Retinal pigment epithelial cell (primary cell): ENCODE measurements at regions not wholly inside any gene's neighbourhood (a gene's known extent, or its start where the extent isn't known, plus 50 kb on each side); places are given as distances from the start of the nearest gene placed in this dataset.

Experiments
- DNase-seq: peaks from one replicate; pipeline ENCODE4 v3.0.0-alpha.2; 2010; ENCODE audit warnings: low read depth
- H3K4me3 ChIP-seq: 2 replicates; pipeline ENCODE4 v1.5.1; 2011; ENCODE audit warnings: mild to moderate bottlenecking, low read length, control low read depth, moderate library complexity
- TF ChIP-seq, protein P1 (sequence below): conservative IDR thresholded peaks from 2 replicates; pipeline ENCODE4 v1.5.1; 2011; ENCODE audit warnings: low read depth, low read length, control low read depth, inconsistent platforms

DNA sequence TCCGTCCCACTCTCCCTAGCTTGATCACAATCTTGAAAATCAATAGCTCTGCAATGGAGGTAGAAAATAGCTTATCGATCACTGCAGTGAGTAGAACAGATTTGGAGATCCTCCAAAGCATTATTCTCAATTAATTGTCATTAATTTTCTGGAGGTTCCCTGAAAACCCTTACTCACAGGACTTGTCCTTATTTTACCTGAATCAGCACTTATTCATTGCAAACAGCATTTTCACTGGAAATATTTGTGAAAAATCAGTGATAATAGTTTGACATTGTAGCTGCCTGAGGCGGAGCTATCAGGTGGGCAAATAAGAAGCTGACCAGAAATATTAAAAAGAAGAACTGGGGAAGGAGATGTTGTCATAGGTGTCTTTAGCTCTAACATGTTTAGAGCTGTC, 294.6 kb upstream of the ZSWIM2 start:
- TF ChIP-seq, protein P1, sequence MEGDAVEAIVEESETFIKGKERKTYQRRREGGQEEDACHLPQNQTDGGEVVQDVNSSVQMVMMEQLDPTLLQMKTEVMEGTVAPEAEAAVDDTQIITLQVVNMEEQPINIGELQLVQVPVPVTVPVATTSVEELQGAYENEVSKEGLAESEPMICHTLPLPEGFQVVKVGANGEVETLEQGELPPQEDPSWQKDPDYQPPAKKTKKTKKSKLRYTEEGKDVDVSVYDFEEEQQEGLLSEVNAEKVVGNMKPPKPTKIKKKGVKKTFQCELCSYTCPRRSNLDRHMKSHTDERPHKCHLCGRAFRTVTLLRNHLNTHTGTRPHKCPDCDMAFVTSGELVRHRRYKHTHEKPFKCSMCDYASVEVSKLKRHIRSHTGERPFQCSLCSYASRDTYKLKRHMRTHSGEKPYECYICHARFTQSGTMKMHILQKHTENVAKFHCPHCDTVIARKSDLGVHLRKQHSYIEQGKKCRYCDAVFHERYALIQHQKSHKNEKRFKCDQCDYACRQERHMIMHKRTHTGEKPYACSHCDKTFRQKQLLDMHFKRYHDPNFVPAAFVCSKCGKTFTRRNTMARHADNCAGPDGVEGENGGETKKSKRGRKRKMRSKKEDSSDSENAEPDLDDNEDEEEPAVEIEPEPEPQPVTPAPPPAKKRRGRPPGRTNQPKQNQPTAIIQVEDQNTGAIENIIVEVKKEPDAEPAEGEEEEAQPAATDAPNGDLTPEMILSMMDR, result no peak
- H3K4me3 ChIP-seq, result no peak overlapping the region
- no peak for DNase-seq

DNA sequence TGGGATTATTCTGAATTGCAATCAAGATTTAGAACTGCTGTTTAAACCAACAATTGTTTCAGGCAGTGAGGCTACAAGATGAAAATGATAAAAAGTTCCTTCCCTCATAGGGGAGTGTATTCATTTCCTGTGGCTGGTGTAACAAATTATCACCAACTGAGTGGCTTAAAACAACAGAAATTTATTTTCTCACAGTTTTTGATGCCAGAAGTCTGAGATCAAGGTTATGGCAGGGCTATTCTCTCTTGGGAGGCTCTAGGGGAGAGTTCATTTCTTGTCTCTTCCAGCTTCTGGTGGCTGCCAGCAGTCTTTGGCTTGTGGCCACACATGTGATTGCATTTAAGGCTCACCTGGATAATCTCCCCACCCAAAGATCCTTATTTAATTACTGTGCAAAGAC, 290.5 kb upstream of the ZSWIM2 start:
- DNase-seq, result no peak

DNA sequence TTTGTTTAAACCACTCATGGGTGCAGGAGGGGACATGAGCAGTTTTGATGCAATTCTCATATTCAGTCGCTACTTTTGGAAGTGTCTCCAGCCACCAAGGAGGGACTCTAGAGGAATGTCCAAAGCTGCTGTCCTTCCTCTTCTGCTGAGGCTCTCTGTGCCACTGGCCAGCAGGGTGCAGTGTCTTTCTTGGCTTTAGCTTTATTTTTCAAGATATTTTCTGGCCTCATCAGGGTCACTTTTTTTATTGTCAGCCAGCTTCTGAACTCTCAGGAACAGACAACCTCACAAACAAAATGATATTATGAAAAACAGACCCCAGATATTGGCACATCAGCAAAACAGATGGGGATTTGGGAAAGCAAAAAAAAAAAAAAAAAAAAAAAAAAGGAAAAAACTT, 289.3 kb upstream of the ZSWIM2 start:
- TF ChIP-seq, protein P1, result peak; percentile 88
- no peak overlapping the region for H3K4me3 ChIP-seq
- no peak for DNase-seq

More for the DNA sequence above, 290.5 kb upstream of the ZSWIM2 start:
- H3K4me3 ChIP-seq, result no peak overlapping the region
- TF ChIP-seq, protein P1, result no peak

DNA sequence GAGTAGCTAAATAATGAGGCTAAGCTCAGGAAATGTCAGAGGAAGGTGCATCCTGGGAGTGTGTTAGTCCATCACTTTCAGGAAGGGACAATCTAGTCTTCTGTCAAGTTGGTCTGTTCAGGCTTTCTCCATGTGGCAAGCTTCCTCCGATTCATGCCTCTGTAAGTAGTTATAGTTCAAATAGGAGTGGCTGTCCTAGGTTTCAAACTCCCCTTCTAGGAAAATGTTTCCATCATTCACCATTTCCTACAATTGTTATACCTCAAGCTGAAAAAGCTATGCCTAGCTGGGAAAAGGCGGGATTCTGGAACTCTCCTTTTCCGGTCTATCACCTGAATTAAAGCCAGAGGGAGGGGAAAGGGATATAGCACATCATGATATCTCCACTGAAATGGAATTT, 287.7 kb upstream of the ZSWIM2 start:
- no peak for DNase-seq
- TF ChIP-seq, protein P1, result no peak
- no peak overlapping the region for H3K4me3 ChIP-seq

DNA sequence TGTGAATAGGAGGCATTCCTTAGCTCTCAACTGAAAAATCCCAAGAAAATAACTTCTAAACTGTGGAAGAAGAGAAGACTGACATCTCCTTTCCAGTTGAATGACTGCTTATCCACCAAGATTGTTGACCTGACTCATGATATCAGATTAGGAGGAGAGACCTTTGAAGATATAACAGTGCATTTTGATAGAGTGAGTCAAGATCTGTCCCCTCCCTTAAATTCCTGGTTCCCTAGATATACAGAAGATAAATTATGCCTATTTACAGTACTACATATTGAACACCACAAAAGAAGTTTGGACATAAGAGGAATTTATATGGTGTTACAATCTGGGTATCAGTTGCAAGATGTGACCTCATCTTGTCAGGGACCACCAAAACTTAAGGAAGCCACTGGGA, 285.3 kb upstream of the ZSWIM2 start:
- DNase-seq, result no peak
- TF ChIP-seq, protein P1, result no peak

DNA sequence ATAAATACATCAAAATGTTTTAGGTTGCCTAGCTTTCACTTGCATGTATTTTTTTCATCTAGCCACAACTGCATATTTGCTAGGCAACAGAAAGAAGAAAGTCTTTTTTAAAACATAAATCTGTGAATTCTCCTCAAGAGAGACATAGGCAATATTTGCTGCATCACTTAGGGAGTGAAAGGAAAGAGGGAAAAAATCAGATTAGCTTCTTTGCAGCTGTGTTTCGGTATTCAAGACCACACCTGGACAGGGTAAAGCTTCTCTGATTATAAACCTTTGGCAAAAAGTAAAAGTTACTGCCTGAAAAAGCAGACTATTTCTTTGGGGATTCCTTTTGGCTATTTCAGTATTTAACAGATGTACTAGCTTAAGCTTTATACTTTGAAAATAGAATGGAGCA, 280.9 kb upstream of the ZSWIM2 start:
- TF ChIP-seq, protein P1, result no peak

More for the DNA sequence above, 285.3 kb upstream of the ZSWIM2 start:
- no peak overlapping the region for H3K4me3 ChIP-seq

DNA sequence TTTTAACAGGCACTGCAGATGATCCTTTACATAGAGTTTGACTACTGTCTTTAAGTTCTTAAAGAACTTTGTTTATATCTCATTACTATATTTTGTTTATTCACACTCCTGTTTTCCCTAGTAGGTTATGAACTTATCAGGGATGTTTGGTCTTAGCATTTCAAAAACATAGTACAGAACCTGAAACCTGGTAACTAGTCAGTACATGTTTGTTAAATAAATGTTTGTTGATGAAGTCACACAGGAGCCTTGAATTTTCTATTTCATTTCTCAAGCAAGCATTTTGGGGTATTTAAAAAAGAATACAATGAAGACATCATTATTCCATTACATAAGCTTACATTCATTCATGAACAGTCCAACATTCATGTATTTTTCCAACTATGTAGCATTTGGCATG, 280.3 kb upstream of the ZSWIM2 start:
- TF ChIP-seq, protein P1, result no peak
- no peak for DNase-seq
- H3K4me3 ChIP-seq, result no peak overlapping the region

More for the DNA sequence above, 280.9 kb upstream of the ZSWIM2 start:
- H3K4me3 ChIP-seq, result no peak overlapping the region
- no peak for DNase-seq
